Activated CD8-positive, alpha-beta memory T cell treated with anti-CD3 and anti-CD28 coated beads, Interleukin-2, amount 50 U/mL, for 24 hours (primary cell): ENCODE measurements at regions not wholly inside any gene's neighbourhood (a gene's known extent, or its start where the extent isn't known, plus 50 kb on each side); places are given as distances from the start of the nearest gene placed in this dataset.
"Not testable (repeated sequence)": the region's sequence is repeated elsewhere in the genome, so short reads cannot be mapped to it uniquely, and the experiment has no call there.

Source experiments
- DNase-seq: peaks from one replicate; pipeline ENCODE4 v3.0.0-alpha.2; 2020; ENCODE audit errors: extremely low read depth

- DNase-seq = no peak
Observed at GRCh38 chr19:30817965-30818567, 445.9 kb downstream of the ZNF536 start.

GRCh38 chr19:30817197-30817596 is 445.0 kb downstream of the ZNF536 start:
- no peak for DNase-seq

GRCh38 chr19:30815889-30816580 is 443.9 kb downstream of the ZNF536 start:
- DNase-seq = no peak

DNA sequence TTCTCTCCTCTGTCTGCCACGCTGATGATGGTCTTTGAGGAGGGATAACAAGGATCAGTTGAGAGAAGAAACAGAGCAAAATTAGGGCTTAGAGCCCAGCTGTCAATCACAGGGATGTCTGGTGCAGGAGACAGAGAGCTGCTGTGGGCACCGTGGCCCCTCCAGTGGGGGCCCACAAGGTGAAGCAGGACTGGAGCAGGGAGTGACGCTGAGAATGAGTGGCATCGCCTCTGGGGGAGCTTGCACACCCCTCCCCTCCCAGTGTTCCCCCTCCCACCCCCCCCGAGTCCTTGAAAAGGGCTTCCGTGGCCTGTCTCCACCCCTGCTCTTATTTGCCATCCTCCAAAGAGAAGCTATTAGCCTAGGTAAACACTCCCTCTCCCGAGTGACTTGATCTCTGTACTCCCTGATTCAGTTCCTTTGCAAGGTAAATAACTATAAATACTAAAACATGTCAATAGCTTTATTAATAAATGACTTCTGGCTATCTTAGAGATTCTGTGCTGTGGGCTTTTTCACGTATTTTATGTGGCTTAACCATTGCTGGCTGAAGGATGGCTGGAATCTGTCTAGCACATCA is 440.0 kb downstream of the ZNF536 start:
- DNase-seq = no peak

GRCh38 chr19:30811397-30812098 is 439.4 kb downstream of the ZNF536 start:
- DNase-seq = no peak

DNA sequence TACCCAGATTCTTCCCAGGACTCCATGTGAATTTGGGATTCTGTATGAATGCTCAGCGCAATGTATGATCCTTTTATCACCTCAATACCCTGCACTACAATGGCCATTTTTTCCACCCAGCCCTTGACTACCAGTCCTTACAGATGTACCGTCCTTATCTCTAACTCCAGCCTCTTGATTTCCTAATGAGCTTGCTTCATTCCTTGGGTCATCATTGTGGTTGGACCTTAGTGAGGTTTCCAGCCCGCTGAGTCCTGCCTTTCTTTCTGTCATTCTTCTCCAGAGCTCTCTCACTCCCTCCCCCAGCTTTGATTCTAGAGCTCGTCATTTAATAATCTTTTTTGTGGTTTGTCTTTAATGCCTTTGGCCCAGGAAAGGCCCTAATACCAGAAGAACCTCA is 438.5 kb downstream of the ZNF536 start:
- no peak for DNase-seq

- no peak for DNase-seq
Observed at GRCh38 chr19:30807278-30807677, 435.1 kb downstream of the ZNF536 start.

GRCh38 chr19:30806311-30806710 is 434.1 kb downstream of the ZNF536 start:
- no peak for DNase-seq

DNA sequence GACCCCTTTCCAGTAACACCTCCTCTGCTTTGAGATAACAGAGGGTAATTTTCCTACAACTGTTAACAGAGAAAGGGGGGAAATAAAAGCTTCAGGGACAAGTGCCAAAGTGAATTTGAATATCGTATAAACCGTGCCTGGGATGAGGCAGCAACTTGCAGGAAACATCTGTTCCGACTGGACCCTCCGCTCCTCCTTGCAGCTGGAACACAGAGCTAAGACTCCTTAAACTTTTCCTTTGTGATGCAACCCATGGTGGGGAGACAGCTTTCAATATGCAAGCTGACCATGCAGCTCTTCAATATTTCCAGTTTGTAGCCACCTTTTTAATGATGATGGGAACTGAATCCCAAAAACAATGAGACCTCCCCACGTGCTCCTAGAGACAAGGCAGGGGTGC is 432.6 kb downstream of the ZNF536 start:
- no peak for DNase-seq

DNA sequence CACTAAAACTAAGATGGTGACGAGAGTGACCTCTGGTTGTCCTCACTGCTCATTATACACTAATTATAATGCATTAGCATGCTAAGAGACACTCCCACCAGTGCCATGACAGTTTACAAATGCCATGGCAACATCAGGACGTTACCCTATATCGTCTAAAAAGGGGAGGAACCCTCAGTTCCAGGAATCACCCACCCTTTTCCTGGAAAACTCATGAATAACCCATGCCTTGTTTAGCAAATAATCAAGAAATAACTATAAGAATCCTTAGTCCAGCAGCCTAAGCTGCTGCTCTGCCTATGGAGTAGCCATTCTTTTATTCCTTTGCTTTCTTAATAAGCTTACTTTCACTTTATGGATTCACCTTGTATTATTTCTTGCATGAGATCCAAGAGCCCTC is 432.1 kb downstream of the ZNF536 start:
- not testable (repeated sequence) for DNase-seq

GRCh38 chr19:30802424-30803013 is 430.3 kb downstream of the ZNF536 start:
- DNase-seq = no peak

- no peak for DNase-seq
Observed at GRCh38 chr19:30799865-30800755, 427.9 kb downstream of the ZNF536 start.

- no peak for DNase-seq
Observed at GRCh38 chr19:30795727-30796126, 423.5 kb downstream of the ZNF536 start.

GRCh38 chr19:30792561-30793505 is 420.6 kb downstream of the ZNF536 start:
- no peak for DNase-seq

DNA sequence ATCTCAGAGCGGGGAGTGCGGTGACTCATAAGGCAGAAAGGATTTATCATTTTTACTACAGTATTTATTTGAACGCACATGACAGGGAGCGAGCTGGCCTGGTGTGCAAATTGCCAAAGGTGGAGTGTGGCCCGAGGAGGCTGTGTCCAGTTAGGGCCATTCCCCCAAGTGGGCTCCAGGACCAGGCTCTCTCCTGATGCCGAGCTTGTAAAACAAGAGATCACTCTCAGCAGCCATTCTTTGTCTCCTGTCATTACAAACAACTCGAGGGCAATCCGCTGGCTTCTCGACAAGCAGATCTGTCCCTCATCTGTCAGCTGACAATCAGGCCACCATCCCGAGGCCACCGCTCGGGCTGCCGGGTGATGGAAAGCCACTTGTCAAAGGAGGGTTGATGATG is 418.9 kb downstream of the ZNF536 start:
- no peak for DNase-seq

GRCh38 chr19:30790056-30790680 is 418.0 kb downstream of the ZNF536 start:
- DNase-seq = no peak

DNA sequence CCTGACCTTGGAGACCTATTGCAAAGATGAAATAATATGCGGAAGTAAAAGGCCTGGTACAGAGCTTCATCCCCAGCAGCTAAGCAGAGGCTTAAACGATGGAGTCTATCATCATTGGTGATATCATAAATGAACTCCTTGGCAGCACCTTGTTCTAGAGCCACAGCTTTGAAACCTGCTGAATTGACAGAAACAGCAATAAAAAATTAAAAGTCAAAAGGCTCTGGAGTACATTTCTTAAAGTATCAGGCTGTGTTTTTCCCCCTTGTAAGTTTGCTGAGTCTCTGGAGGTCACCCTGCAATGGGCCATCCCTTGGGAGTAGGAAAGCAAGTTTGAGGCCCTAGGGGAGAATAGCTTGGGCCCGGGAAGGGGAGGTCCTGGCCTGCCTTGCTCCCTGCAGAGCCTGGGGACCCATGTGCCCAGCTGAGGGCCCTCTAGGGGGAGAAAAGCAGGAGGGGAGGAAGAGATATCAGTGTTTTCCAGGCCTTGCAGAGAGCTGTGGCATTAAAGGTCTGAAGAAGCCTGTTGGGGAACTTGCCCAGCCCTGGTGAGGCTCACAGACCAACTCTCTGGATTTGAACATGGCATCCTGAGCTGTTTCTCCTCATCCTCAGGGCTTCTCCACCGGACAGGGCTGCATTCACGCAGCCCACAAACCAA is 416.1 kb downstream of the ZNF536 start:
- no peak for DNase-seq

DNA sequence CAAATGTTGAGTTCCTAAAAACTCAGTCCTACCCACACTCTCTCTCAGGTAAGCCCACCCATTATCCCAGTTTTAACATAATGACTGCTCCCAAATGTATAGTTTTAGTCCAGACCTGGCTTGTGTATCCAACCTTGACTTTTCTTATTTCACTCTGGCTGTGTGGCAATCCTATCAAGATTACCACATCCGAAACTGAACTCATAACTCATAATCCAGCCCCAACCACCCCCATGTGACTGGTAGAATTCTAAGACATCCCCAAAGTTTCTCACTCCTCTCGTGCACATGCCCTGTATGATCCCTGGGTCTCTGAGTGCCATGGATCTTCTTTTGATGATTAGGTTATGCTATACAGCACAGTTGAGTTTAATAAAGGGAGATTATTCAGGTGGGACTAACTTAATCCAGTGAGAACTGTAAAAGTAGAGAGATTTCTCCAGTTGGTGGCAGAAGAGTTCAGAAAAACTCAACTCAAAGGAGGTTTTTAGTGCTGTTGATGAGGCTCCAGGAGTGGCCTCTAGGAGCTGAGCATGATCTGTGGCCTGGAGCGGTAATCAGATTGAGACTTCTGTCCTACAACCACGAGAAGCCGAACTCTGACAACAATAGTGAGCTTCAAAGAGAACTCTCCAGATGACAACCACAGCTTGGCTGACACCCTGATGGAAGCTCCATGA is 413.4 kb downstream of the ZNF536 start:
- DNase-seq = no peak
